GM21360 (cell line): ENCODE measurements at regions not wholly inside any gene's neighbourhood (a gene's known extent, or its start where the extent isn't known, plus 50 kb on each side); places are given as distances from the start of the nearest gene placed in this dataset.

ENCODE experiments used
- ATAC-seq: cut with Tn5 transposase; IDR thresholded peaks from one replicate; pipeline ENCODE4 v1.9.1; 2021; ENCODE audit warnings: mild to moderate bottlenecking, moderate library complexity; ENCODE audit not compliant: unreplicated experiment

- ATAC-seq, result no peak
Measured at GRCh38 chr5:158174026-158174425, 315.1 kb upstream of the CLINT1 start.

GRCh38 chr5:158172005-158172404, 313.1 kb upstream of the CLINT1 start:
- ATAC-seq, result no peak

GRCh38 chr5:158170534-158170933, 311.6 kb upstream of the CLINT1 start:
- no peak for ATAC-seq

GRCh38 chr5:158170060-158170459, 311.1 kb upstream of the CLINT1 start:
- ATAC-seq, result no peak

GRCh38 chr5:158166424-158166823, 307.5 kb upstream of the CLINT1 start:
- no peak for ATAC-seq

GRCh38 chr5:158165647-158166046, 306.7 kb upstream of the CLINT1 start:
- ATAC-seq, result no peak

- ATAC-seq, result no peak
Measured at GRCh38 chr5:158164296-158165047, 305.5 kb upstream of the CLINT1 start.

- no peak for ATAC-seq
Measured at GRCh38 chr5:158163451-158164295, 304.7 kb upstream of the CLINT1 start.

GRCh38 chr5:158162479-158163034, 303.6 kb upstream of the CLINT1 start:
- no peak for ATAC-seq

GRCh38 chr5:158162026-158162425, 303.1 kb upstream of the CLINT1 start:
- no peak for ATAC-seq

- no peak for ATAC-seq
Measured at GRCh38 chr5:158159621-158160020, 300.7 kb upstream of the CLINT1 start.

- no peak for ATAC-seq
Measured at GRCh38 chr5:158155811-158156505, 297.0 kb upstream of the CLINT1 start.

- no peak for ATAC-seq
Measured at GRCh38 chr5:158155067-158155466, 296.1 kb upstream of the CLINT1 start.

- no peak for ATAC-seq
Measured at GRCh38 chr5:158154226-158155005, 295.5 kb upstream of the CLINT1 start.

GRCh38 chr5:158153508-158153907, 294.6 kb upstream of the CLINT1 start:
- no peak for ATAC-seq

- ATAC-seq, result no peak
Measured at GRCh38 chr5:158152136-158152535, 293.2 kb upstream of the CLINT1 start.

GRCh38 chr5:158147227-158147626, 288.3 kb upstream of the CLINT1 start:
- ATAC-seq, result no peak

GRCh38 chr5:158145827-158146226, 286.9 kb upstream of the CLINT1 start:
- ATAC-seq, result no peak

GRCh38 chr5:158143081-158143480, 284.1 kb upstream of the CLINT1 start:
- no peak for ATAC-seq

GRCh38 chr5:158142156-158142555, 283.2 kb upstream of the CLINT1 start:
- no peak for ATAC-seq
